ENCODE measurements at regions not wholly inside any gene's neighbourhood (a gene's known extent, or its start where the extent isn't known, plus 50 kb on each side); places are given as distances from the start of the nearest gene placed in this dataset.

GRCh38 chr6:95420792-95421191 is 156.5 kb upstream of the MANEA start:
- Histone ChIP-seq H3K9ac (ENCODE audit: insufficient read depth, low read length, poor library complexity, severe bottlenecking) (no peak overlapping the region), H3K9me3 (replicated peaks in 1 of 2; ENCODE audit: control insufficient read depth in 1 of 2, insufficient read depth in 1 of 2, low read length in 2 of 2) (peaks cover 7 to 15% of the 10 kb centered on the region in 2 donors), H3K79me2 (ENCODE audit: insufficient read depth, low read length) (no peaks in the 10 kb centered on the region), H3K4me2 (replicated peaks; ENCODE audit: extremely low read depth, low read length, poor library complexity, severe bottlenecking) (no peak overlapping the region), H3K4me3 (replicated peaks in 1 of 3; ENCODE audit: low read depth in 2 of 3, low read length in 3 of 3) (no peak overlapping the region), H3K4me1 (ENCODE audit: control insufficient read depth in 1 of 2, insufficient read depth in 2 of 2, low read length in 2 of 2) (no peaks in the 10 kb centered on the region), H2AFZ (ENCODE audit: insufficient read depth, low read depth, low read length, poor library complexity, severe bottlenecking) (no peak overlapping the region), H3K27me3 (ENCODE audit: control insufficient read depth in 2 of 2, insufficient read depth in 2 of 2, low read length in 2 of 2) (no peaks in the 10 kb centered on the region), H4K20me1 (ENCODE audit: insufficient read depth, low read length) (no peaks in the 10 kb centered on the region), H3K27ac (ENCODE audit: low read depth in 1 of 2, low read length in 2 of 2) (no peak overlapping the region), H3K36me3 (replicated peaks in 1 of 2; ENCODE audit: control insufficient read depth in 1 of 2, insufficient read depth in 2 of 2, low read length in 2 of 2) (no peaks in the 10 kb centered on the region)
- Mint-ChIP-seq H3K36me3 (no peaks in the 10 kb centered on the region), H3K4me1 (no peaks in the 10 kb centered on the region), H3K9me3 (peaks cover 0 to 11% (median 4%) of the 10 kb centered on the region in 7 donors), H3K4me3 (no peak overlapping the region), H3K27ac (no peak overlapping the region), H3K27me3 (ENCODE audit: low read depth in 3 of 3) (peaks cover 0 to 1% (median 0%) of the 10 kb centered on the region in 3 donors)
- no peak for DNase-seq
- TF ChIP-seq CTCF (IDR thresholded peaks at IDR 0.05), result no peak
- intact Hi-C loops (cut with micrococcal nuclease), result no loop called here

GRCh38 chr6:95423331-95423730 is 154.0 kb upstream of the MANEA start:
- H3K27me3 Mint-ChIP-seq (ENCODE audit: low read depth in 3 of 3), result peaks cover 0 to 1% (median 0%) of the 10 kb centered on the region in 3 donors
- peaks cover 0 to 11% (median 4%) of the 10 kb centered on the region in 7 donors for H3K9me3 Mint-ChIP-seq
- no peak overlapping the region for H3K27ac Mint-ChIP-seq
- no peaks in the 10 kb centered on the region for H3K36me3 Mint-ChIP-seq
- H4K20me1 ChIP-seq (ENCODE audit: insufficient read depth, low read length), result no peaks in the 10 kb centered on the region
- H3K79me2 ChIP-seq (ENCODE audit: insufficient read depth, low read length), result no peaks in the 10 kb centered on the region
- H3K4me1 ChIP-seq (ENCODE audit: control insufficient read depth in 1 of 2, insufficient read depth in 2 of 2, low read length in 2 of 2), result no peaks in the 10 kb centered on the region
- no peak overlapping the region for H2AFZ ChIP-seq (ENCODE audit: insufficient read depth, low read depth, low read length, poor library complexity, severe bottlenecking)
- no peaks in the 10 kb centered on the region for H3K36me3 ChIP-seq (replicated peaks in 1 of 2; ENCODE audit: control insufficient read depth in 1 of 2, insufficient read depth in 2 of 2, low read length in 2 of 2)
- H3K4me3 ChIP-seq (replicated peaks in 1 of 3; ENCODE audit: low read depth in 2 of 3, low read length in 3 of 3), result no peak overlapping the region
- intact Hi-C loops (cut with micrococcal nuclease), result no loop called here
- no peak for TF ChIP-seq CTCF (IDR thresholded peaks at IDR 0.05)
- no peak overlapping the region for H3K27ac ChIP-seq (ENCODE audit: low read depth in 1 of 2, low read length in 2 of 2)
- H3K27me3 ChIP-seq (ENCODE audit: control insufficient read depth in 2 of 2, insufficient read depth in 2 of 2, low read length in 2 of 2), result no peaks in the 10 kb centered on the region
- H3K4me2 ChIP-seq (replicated peaks; ENCODE audit: extremely low read depth, low read length, poor library complexity, severe bottlenecking), result no peak overlapping the region
- no peak overlapping the region for H3K4me3 Mint-ChIP-seq
- DNase-seq, result no peak
- H3K9me3 ChIP-seq (replicated peaks in 1 of 2; ENCODE audit: control insufficient read depth in 1 of 2, insufficient read depth in 1 of 2, low read length in 2 of 2), result peaks cover 7 to 15% of the 10 kb centered on the region in 2 donors
- H3K4me1 Mint-ChIP-seq, result no peaks in the 10 kb centered on the region
- no peak overlapping the region for H3K9ac ChIP-seq (ENCODE audit: insufficient read depth, low read length, poor library complexity, severe bottlenecking)
- 100% methylated on average over 1 of the region's 1 CpG for WGBS (ENCODE audit: insufficient coverage)

All from CD14-positive monocyte (primary cell).